ENCODE measurements at regions not wholly inside any gene's neighbourhood (a gene's known extent, or its start where the extent isn't known, plus 50 kb on each side); places are given as distances from the start of the nearest gene placed in this dataset.

DNA sequence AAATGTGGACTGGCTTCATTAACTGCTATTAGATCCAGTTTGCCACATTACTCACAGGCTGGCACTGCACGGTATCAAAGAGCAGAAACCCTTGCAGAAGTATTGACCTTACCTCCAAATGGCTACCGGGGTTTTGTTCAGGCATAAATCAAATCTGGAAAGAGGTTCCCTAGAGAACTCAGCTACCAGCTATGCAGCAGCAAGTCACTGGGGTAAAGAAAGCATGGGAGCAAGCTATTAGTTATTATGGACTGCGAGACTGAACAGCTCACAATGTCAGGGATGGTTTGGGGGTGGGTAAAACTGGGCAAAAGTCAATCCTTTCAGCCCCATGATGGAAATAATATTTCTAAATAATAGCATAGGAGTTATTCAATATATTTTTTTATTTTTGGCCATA, 128.1 kb downstream of the FANCF start:
- ChIA-PET POLR2A (no interaction called here), CTCF (no interaction called here)

- CTCF ChIA-PET: no interaction called here
- POLR2A ChIA-PET: no interaction called here
Observed at GRCh38 chr11:22491555-22492225, 133.9 kb downstream of the FANCF start.

DNA sequence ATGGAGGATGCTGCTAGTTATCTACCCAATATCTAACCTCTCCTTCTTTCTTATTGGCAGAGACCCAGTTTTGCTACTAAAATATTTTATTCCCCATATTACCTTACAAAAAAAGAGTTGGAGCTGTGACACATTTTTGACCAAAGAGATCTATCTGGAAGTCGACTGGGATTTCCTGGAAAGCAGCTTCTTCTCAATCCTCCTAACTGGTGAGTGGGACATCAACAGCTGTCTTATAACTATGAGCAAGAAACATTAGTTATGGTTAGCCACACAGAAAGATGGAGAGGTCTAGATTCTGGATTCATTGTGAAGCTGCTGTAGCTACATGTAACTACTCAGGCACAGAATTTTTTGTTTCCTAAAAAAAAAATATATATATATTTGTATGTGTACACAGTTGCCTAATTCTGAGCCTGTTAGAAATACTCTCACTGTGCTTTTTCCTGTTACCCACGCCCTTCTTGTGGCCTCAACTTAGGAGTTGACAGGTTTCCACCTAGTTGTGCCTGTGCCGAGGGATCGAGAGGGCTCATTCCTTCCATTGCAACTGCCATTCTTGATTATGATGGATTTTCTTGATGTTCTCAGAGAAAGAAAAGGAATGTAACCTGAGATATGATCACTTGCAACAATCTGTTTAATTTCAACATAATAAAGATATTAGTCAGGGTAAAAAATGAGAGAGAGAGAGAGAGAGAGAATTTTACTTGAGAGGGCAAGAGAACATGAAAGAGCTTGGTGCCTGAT, 142.0 kb downstream of the SLC17A6 start:
- ChIA-PET CTCF (no interaction called here), POLR2A (no interaction called here)

DNA sequence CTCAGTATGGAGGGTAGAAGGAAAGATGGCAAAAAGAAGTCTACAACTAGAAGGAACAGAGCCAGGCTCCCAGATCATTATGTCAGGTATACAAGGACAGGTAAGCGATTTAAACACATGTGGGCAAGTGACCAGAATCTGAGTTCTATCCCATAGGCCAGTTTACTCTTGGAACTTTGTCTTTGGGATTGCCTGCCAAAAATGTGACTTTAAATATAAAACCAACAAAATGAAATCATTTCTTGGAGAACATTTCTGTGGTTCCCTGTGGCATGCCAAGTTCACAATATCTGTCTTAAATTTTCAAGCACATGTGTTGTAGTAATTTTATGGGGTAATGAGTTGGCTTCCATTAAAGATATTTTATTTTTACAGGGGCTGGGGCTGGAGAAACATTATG, 141.0 kb downstream of the SLC17A6 start:
- POLR2A ChIA-PET: no interaction called here
- CTCF ChIA-PET: no interaction called here

DNA sequence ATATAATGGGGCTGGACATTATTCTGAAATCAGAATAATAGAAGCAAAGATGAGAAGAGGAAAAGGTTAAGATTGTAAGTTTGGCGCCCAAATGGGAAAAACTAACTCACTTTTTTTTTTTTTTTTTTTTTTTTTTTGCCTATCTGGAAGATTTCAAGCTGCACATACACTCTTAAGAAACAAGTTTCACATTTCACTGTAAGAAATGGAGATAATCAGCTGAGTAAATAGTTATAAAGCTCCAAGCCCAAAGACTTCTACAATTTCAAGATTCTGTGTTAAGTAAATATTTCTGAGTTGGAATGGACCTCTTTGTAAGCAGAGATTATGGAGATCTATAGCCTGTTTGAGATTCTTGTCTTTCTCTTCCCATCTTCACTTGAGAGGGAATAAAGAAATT, 140.0 kb downstream of the SLC17A6 start:
- CTCF ChIA-PET: no interaction called here

GRCh38 chr11:22477312-22477711, 139.1 kb downstream of the SLC17A6 start:
- ChIA-PET CTCF (no interaction called here), POLR2A (no interaction called here)

More for the DNA sequence above, 140.0 kb downstream of the SLC17A6 start:
- POLR2A ChIA-PET: no interaction called here

DNA sequence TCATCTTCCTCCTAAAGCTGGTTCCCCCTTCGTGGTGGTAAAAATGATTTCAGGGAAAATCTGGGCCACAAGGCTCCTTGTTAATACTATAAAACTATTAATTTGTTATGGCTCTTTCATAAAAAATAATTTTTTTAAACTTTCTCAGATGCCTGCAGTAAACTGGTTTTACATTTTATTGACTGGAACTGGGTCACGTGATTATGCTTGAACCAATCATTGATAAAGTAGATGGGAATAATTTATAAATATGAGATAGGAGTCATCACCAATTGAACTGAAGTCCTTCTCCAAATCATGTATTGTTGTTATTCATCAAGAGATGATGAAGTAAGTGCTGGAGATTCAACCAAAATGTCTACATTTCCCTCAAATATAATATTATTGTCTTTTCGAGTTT, 138.4 kb downstream of the SLC17A6 start:
- ChIA-PET CTCF (no interaction called here), POLR2A (no interaction called here)

GRCh38 chr11:22474616-22475015, 136.4 kb downstream of the SLC17A6 start:
- POLR2A ChIA-PET: no interaction called here
- CTCF ChIA-PET: no interaction called here

DNA sequence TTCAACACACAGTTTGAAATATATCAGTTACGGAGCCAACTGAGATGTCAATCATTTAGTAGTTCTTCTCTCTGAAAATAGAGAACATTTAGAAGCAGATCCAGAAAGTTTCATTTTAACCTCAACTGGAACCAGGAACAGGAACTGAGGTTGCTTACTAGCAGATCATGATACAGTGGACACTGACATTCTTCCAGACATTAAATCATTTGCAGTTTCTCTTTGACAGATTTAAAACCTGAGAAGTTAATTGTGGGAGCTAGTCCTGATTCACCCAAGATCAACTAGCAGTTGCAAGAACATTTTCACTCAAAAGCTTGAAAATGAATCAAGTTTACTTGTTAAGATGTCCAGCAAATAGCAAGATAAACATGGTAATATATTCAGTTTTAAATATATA, 135.4 kb downstream of the SLC17A6 start:
- CTCF ChIA-PET: no interaction called here
- POLR2A ChIA-PET: no interaction called here

GRCh38 chr11:22472306-22472705, 134.1 kb downstream of the SLC17A6 start:
- POLR2A ChIA-PET: no interaction called here

GRCh38 chr11:22471385-22471784, 133.2 kb downstream of the SLC17A6 start:
- ChIA-PET CTCF (no interaction called here), POLR2A (no interaction called here)

More at GRCh38 chr11:22472306-22472705, 134.1 kb downstream of the SLC17A6 start:
- CTCF ChIA-PET: no interaction called here

DNA sequence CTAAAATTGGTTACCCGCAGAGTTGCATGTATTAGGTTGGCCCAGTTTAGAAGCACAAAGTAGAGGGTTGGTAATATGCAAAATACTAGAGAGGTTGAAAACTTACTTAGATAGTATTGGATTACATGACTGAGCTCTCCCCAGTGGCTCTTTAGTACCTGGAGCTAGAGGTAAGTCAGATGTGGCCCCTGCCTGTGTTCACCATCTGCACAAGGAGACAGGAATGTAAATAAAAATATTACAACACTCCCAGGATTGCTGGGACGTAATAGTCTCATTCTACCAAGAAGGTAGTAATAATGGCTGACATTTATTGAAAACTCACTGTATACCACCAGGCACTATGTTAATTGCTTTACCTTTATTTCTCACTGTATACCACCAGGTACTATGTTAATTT, 129.6 kb downstream of the SLC17A6 start:
- POLR2A ChIA-PET: no interaction called here
- CTCF ChIA-PET: no interaction called here

DNA sequence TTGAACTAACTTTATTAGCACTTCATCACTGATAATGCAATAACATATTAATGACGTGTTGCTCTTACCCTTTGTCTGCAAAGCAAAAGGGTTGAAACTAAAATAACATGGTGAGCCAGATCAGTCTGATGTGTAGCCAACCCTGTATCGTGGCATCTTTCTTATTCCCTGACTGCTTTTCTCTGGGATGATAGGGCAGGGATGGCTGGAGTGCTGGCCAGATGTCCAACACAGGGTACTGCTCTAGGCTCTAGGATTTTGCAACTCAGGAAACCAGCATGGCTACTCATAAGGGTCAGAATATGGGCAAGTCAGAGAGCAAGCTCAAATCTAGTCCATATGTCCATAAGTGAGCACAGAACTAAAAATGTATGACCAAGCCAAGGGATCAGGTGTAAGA, 129.1 kb downstream of the SLC17A6 start:
- CTCF ChIA-PET: no interaction called here
- POLR2A ChIA-PET: no interaction called here

DNA sequence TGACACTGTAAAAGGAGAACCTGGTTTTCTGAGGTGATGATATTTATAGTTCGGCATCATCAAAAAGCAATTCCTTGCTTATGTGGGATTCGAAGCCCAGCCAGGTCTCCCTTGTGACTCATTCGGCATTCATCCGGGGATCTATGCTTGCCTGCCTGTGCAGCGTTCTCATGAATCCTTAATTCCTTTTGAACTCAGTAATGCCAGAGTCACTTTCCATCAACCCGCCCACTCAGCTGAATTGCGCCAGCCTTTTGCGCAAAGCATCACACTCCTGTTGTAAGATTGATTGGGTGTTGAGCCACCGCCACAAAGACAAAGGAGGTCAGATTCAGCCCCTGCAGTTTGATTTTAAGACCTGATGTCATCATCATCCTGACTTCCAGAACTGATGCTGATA, 128.6 kb downstream of the SLC17A6 start:
- ChIA-PET POLR2A (no interaction called here), CTCF (no interaction called here)

DNA sequence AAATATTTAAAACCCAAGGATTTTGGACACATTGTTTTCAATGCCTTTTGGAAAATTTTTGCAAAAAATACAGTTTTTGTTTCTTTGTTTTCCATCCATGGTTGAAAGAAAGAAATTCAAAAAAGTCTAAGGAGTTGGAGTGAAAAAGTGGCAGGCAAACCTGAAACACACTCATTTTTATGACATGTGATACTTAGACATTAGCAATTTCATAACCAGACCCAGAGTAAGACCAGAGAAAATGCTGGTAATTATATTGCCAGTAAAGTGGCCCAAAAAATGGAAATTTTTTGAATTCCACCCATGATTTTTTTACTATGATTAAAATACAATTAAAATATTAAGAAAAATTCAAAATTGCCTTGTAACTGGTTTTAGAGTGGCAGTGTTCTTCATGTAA, 128.2 kb downstream of the SLC17A6 start:
- CTCF ChIA-PET: no interaction called here
- POLR2A ChIA-PET: no interaction called here

GRCh38 chr11:22465620-22466019, 127.4 kb downstream of the SLC17A6 start:
- ChIA-PET CTCF (no interaction called here), POLR2A (no interaction called here)

DNA sequence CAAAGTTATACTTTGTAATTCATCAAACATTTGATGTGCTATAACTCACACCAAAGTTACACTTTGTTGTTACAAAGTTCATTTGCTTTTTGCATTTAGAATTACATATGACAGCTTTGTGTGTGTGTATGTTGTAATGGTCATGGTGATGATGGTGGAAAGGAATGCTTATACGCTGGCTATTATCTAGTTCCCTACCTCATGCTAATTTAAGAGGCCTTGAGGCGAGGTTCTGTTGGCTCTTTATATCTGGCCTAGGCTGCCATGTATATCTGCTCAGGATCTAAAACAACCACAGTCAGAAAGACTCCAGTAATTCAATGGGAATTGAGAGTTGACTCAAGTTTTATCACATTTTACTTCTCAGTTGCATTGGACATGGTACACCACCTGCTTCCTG, 123.4 kb downstream of the SLC17A6 start:
- ChIA-PET POLR2A (no interaction called here), CTCF (interaction anchor here (1.3 kb wide), 1 partner anchor 12 kb away, joined by 3 read pairs; no protein-coding TSS in a partner anchor)

GRCh38 chr11:22460181-22460580, 122.0 kb downstream of the SLC17A6 start:
- CTCF ChIA-PET: interaction anchor here (1.3 kb wide), 1 partner anchor 10 kb away, joined by 3 read pairs; no protein-coding TSS in a partner anchor
- POLR2A ChIA-PET: no interaction called here

GRCh38 chr11:22459048-22459447, 120.9 kb downstream of the SLC17A6 start:
- ChIA-PET POLR2A (no interaction called here), CTCF (no interaction called here)

DNA sequence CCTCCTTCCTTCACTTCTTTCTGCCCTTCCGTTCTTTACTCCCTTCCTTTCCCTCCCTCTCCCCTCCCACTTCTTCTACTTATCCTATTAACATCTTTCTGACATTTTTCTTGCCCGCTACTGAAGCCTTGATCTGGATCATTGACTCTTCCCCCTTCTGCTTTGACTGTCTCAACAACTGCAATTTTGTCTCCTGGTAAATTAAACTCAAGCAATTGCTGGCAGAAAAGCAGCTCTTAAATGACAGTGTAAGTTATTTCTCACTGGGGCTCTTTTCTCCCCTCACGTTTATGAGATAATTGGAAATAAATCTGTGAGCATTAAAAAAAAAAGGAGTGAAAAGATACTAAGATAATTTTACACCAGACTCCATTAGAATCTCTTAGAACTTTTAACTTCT, 120.0 kb downstream of the SLC17A6 start:
- ChIA-PET CTCF (no interaction called here), POLR2A (no interaction called here)

- CTCF ChIA-PET: no interaction called here
- POLR2A ChIA-PET: no interaction called here
Observed at GRCh38 chr11:22456993-22457762, 119.0 kb downstream of the SLC17A6 start.

All from activated CD8-positive, alpha-beta memory T cell treated with anti-CD3 and anti-CD28 coated beads for 36 hours (primary cell).